DMS79 treated with DMSO at 0.1 percent for 48 hours (cell line): ENCODE measurements at regions not wholly inside any gene's neighbourhood (a gene's known extent, or its start where the extent isn't known, plus 50 kb on each side); places are given as distances from the start of the nearest gene placed in this dataset.

ENCODE experiments used
- DNase-seq: peaks from one replicate; lab custom pipeline; 2025; lab: John Stamatoyannopoulos, UW

GRCh38 chr9:118305331-118305730, 601.1 kb downstream of the TLR4 start:
- DNase-seq: no peak

GRCh38 chr9:118306801-118307200, 602.6 kb downstream of the TLR4 start:
- no peak for DNase-seq

DNA sequence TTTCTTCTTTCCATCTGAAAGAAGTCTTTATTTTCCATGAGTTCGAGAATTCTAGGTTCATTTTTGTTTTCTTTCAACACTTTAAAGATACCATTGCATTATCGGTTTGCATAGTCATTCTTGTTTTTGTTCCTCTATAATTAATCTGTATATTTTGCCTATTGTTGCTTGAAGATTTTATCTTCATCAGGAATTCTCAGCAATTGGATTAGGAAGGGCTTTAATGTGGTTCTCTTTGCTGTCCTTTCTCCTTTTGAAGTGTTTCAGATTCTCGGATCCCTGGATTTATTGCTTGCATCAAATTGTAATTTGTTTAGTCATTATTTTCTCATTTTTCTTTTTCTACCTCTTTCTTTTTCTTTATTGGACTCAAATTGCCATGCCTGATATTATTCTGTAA, 609.8 kb downstream of the TLR4 start:
- no peak for DNase-seq

- no peak for DNase-seq
These were observed 612.7 kb downstream of the TLR4 start for GRCh38 chr9:118316831-118317343.

DNA sequence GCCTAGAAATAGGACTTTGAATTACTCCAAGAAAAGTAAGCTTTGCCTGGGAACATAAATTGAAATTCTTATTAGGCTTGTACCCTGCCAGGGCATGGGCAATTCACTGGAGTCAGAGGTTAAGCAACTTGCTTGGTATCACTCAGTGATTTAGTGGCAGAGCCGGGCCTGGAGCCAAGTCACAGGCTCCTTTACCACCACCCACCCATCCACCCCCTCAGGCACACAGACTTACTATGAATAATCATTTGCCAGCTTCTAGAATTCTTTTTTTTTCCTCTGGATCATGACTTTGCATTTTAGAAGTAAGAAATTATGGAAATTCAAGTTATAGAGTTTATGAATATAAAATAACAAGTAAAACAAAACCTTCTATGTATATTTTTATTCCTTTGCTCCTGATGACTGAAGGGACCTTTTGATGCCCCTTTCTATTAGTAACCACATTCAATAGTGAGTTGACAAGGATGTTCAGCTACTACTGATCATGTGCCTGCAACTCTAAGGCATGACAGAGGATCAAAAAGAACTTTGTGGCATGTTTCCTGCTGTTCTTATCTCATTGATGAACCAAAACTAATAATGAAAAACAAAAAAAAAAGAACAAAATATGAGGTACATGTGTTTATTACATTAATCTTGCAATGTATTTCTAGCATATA, 614.7 kb downstream of the TLR4 start:
- DNase-seq: no peak

DNA sequence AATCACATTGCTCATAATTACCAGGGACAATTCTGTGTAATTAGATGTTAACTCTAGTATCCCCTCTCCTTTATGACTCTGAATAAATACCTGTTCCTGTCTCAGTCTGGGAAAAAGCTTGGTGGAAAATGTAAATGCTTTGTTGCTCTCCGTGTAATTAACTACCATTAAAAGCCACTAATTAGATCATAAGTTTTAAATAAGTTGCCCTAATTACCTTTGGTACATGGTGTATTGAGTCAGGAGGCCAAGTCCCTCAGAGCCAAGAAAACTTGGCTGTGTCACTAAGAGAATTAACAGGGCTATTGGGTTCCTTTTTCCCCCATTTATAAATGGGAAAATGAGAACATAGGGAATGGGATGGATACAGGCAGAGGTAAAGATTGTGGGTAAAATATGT, 617.6 kb downstream of the TLR4 start:
- no peak for DNase-seq

DNA sequence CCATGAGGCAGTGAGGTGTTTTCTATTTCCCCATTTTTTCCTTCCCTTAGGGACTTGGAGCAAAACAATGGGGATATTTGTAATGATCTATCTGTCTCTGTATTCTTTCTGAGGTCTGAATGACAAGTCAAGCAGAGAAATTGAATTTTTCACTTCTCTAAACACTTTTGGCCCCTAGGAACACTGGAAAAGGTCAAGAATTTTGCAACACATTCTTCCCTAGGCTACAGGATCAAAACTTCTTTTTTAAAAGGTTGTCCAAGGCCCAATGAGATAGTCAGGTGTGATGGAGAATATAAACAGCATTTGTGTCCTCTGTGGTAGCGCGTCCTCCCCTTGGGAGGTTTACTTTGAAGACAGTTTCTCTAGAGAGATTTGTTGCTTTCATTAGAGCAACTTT, 620.5 kb downstream of the TLR4 start:
- no peak for DNase-seq

- no peak for DNase-seq
These were observed 621.6 kb downstream of the TLR4 start for GRCh38 chr9:118325757-118326156.

DNA sequence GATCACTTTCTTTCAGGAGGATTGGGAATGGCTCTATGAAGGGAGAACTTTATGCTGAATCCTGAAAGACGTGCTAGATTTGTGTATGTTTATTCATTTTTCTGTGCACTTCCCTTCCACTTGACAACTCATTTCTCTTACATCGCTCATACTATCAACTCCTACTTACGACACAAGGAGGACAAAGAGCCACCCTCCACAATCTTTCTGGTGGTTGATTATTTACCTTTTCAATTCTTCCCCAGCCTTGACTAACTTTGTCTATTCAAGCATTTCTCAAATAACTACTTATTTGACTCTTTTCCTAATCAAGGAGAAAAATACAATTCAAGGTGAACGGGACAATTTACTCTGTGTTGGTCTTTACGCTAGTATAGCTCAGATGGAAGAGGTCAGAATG, 622.1 kb downstream of the TLR4 start:
- DNase-seq: no peak

DNA sequence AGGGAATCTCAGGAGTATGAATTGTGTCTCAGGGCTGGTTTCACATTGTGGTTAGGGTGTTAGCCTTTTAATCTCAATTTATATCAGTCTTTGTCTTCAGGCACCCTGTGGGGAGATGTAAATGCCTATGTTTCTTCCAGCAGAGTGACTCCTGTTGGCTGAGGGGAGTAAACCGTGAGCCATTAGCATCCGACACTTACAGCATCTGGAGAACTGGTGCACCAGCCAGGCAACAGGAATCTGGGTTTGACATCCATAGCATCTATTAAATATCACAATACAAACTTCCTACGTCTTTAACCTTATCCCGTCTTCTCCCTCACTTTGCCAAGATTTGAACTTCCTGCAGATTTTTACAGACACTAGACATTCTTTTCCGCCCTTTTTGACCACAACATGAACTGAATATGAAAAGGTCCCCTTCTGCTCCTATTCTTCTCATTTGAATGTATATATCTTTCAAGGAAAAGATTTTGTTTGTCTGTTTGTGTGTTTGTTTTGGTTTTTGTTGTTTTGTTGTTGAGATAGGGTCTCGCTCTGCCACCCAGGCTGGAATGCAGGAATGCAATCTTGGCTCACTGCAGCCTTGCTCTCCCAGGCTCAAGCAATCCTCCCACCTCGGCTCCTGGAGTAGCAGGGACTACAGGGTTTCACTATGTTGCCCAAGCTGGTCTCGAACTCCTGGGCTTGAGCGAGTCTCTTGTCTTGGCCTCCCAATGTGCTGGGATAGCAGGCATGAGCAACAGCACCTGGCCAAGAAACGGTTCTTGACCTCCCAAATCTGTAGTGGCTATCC, 626.2 kb downstream of the TLR4 start:
- no peak for DNase-seq

DNA sequence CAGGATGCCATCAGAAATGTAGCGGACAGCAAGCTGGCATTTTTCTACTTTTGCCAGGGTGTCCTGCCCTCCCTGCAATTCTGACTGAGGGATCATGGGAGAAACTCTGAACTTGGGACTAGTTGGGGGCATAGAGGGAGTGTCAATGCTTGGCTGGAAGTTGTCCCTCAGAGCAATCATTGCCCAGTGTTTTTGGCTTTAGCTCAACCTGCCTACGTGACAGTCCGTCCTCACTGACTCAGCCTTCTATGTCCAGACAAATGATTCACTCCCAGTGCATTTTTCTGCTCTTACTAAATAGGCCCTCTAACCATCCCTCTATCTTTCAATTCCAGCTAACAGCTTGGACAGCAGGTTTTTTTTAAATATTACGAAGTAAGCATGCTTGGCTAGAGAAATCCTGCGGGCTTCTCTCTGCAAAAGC, 627.4 kb downstream of the TLR4 start:
- no peak for DNase-seq

DNA sequence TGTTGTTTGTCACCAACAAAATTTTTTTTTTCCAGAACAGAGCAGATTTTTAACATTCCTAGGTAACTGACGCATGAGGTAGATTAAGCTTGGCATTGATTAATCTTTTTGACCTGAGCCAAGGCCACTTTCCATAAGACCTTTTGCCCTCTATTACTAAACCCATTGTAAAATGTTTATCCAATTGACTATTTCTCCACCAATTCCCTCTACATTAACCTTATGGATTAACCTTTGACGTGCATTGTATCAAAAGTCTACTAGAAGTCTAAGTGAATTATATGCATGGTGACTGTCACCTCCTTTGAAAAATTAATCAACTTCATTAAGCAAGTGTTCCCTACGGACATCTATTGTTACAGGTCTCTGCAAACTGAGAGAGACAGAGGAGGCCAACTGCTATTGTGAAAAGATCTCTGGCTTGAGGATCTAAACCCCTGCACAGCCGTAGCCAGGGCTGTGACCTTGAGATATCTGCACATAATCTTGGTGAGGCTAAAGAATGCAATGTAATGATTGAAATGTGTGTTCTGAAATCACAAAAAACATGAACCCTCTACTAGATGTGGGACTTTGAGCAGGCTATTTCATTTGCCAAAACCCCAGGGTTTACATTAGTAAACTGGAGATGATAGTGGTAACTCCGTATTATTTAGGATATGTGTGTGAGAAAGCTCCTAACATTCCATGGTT, 632.2 kb downstream of the TLR4 start:
- DNase-seq: no peak

DNA sequence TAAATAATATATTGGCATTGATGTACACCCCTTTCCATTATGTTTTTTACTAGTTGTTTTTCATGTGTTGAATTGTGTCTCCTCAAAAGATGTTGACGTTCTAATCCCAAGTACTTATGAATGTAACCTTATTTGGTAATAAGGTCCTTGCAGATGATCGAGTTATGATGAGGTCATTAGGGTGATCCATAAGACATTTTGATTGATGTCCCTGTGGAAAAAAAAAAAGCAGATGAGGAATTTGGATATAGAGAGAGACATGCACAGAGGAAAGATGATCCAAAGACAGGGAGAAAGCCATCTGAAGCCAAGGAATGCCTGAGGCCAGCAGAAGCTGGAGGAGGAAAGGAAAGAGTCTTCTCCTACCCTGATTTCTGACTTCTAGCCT, 632.7 kb downstream of the TLR4 start:
- no peak for DNase-seq

DNA sequence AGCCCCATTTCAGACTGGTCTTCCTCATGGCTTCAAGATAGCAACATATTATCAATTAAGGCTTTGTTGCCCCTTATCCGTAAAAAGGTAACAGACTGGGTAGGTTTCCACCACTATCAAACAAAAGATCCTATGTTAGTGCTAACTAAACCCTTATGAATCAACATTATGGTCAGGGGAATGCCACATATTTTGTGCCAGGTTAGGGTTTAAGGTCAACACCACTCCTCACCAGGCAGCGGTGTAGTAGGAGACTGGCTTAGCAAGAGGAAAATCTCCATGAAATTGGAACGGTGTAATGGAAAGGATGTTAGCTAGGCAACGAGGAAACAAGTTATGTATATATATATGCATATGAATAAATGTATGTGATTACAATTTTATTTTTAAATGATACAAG, 655.8 kb downstream of the TLR4 start:
- DNase-seq: no peak

- DNase-seq: no peak
These were observed 657.9 kb downstream of the TLR4 start for GRCh38 chr9:118362123-118362522.

DNA sequence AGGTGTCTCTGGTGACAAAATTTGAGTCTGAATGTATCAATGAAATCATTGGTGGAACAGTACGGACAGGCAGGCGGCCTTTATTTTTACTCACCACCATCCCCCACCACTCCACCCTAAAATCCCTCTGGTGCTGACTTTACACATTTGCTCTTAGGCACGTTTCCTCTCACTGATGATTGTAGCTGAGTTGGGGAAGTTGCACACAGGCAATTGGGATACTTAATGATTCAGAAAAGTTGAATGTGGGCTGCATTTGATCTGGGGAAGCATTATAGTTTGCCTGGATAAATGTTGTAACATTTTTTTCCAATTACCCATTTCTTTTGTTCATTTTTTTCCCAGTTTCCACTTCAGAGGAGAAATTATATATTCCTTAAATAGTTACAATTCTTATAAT, 658.4 kb downstream of the TLR4 start:
- no peak for DNase-seq

DNA sequence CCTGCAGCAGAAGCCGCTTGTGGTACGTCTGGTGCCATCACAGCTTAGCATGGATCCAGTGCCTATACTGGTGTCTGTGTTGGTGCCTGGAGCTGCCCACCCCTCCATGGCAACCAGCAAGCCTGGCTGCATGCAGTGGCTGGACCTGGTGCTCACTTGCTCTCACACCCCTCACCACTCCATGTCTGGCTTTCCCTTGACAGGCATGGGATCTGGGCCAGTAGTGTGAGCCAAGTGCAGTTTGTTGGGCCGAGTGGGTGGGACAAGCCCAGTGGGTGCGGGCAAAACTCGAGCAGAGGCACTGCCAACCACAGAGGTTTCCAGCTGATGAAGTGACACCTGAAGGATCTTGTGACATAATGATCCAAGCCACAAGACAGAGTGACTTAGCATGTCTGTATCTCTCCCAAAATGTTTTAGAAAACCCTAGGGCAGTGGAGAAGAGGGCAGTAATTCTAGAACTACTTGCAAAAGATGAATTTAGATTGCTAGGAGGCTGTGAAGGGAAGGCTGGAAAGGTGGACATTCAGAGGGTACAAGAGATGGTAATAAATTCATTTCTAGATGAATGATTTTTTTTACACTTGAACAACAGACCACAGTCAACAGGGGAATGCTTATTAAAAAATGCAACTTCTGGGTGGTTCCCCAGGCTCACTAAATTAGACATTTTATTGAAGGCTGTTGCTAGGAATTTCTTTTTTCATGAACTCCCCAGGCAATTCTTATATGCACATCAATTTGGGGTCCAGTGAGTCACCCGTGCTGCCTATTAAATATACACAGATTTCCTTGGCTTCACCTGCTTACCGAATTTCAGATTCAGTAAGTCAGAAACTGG, 660.3 kb downstream of the TLR4 start:
- no peak for DNase-seq

GRCh38 chr9:118366228-118366627, 662.0 kb downstream of the TLR4 start:
- DNase-seq: no peak

DNA sequence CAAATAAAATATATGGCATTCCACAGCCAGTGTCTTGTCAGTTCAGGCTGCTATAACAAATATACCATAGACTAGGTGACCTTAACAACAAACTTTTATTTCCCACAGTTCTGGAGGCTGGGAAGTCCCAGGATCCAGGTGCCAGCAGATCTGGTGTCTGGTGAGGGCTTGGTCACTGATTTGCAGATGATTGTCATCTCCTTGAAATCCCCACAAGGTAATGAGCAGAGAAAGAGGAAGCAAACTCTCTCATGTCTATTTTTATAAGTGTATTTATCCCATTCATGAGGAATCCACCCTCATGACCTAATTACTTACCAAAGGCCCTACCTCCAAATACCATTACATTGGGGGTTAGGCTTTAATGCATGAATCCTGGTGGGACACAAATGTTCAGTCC, 663.2 kb downstream of the TLR4 start:
- no peak for DNase-seq

GRCh38 chr9:118384531-118385100, 680.4 kb downstream of the TLR4 start:
- DNase-seq: no peak

DNA sequence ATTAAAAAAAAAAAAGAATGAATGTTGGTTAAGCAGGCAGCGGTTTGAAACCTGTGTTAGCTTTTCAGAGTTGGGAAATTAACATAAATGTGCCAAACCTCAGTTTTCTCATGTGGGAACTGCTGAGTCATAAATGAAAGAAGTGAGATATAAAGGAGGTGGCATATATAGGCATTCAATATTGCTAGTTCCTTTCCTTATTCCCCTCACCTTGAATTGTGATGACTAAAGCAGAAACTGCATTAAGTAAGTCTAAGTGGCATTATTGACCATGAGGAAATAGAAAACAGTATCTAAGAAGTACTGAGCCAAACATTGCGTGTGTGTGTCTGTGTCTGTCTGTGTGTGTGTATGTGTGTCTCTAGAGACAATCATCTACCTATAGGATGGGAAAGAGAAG, 691.2 kb downstream of the TLR4 start:
- DNase-seq: no peak

- DNase-seq: no peak
These were observed 697.3 kb downstream of the TLR4 start for GRCh38 chr9:118401546-118401945.
